Renal cortex interstitium (tissue), 11 donors: ENCODE measurements at regions not wholly inside any gene's neighbourhood (a gene's known extent, or its start where the extent isn't known, plus 50 kb on each side); places are given as distances from the start of the nearest gene placed in this dataset.
"Not testable (repeated sequence)": the region's sequence is repeated elsewhere in the genome, so short reads cannot be mapped to it uniquely, and the experiment has no call there.

ENCODE experiments used
- DNase-seq, 11 donors: peaks; one replicate each; pipeline ENCODE4 v3.0.0-alpha.2; 2013; ENCODE audit warnings: low read depth in 9 of 11, low spot score in 4 of 11; ENCODE audit errors: extremely low read depth in 1 of 11

DNA sequence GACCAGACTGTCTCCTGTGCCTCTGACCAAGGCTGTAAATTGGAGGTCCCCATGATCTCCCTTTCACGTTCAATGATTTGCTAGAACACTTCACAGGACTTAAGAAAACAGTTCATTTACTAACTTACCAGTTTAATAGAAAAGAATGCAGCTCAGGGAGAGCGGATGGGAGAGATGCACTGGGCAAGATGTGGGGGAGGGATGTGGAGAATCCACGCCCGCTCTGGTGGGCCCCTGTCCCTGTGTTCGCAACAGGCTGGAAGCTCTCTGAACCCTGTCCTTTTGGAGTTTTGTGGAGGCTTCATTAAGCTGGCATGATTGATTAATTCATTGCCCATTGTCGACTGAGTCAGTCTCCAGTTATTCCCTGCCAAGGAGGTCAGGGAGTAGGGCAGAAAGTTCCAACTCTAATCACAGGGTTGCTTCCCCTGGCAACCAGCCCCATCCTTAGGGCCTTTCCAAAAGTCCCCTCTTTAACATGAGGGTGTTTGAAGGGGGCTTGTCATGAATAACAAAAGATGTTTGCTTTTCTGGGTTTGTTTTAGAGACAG, 257.1 kb downstream of the ACKR3 start:
- no peak for DNase-seq

DNA sequence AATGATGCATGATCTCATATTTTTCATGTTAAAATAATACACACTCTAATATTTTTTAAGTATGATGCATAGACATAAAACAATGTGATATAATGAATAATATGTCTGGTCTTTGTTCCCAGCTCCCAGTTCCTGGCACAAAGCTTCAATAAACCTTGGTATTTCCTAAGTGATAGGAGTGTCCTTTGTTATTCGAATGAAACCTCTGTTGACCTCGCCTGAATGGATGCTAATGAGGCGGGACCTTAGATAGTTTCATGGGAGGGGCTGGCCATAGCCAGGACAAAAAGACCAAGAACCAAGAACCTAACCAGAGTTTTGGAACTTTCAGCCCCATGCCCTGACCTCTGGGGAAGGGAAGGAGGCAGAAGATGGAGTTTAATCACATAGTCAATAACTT, 257.7 kb upstream of the COPS8 start:
- DNase-seq: no peak

GRCh38 chr2:236828820-236829219, 256.9 kb upstream of the COPS8 start:
- DNase-seq: no peak

GRCh38 chr2:236830926-236831325, 254.8 kb upstream of the COPS8 start:
- no peak for DNase-seq

GRCh38 chr2:236831698-236832097, 254.0 kb upstream of the COPS8 start:
- DNase-seq: no peak

DNA sequence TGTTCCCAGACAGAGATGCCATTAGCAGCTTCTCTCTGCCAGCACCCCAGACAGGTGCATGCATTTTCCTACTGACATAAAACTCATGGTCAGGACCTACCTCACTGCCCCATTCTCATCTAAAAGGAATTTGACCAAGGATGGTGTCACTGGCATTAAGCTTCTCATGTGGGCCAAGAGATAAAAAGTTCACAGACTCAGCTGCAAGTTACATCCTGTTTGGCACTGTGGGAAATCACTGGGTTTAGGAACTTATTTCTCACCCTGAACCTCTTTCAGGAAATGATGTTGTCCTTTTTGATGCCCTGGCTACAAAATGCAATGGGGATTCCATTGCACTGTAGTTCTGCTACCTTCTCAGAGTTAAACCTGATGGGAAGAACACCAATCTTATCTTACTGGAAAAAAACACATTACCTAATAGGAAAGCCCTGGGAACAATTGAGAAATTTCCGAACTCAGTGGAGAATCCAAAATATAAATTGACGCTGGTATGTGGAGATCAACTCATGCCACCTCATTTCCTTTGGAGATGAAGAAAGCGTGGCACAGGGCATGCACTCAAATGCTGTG, 252.1 kb upstream of the COPS8 start:
- no peak for DNase-seq

DNA sequence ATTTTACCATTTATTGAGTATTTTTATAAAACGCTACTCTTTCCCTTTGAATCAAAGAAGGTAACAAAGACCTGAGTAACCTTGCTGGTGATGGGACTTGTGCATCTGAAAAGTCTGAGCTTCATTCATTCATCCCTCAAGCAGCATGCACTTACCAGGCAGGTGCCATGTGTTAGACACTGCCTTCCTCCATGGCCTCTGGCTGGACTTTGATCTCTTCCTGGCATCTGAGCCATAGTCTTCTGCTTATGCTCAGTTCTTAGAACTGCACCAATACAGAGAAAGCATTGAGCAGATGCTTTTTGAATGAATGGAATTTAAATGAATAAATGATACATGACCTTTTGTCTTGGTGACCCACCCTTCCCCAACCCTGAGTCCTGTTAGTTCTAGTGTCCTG, 251.4 kb upstream of the COPS8 start:
- DNase-seq: no peak

- no peak for DNase-seq
Measured at GRCh38 chr2:236835307-236836024, 250.2 kb upstream of the COPS8 start.

- not testable (repeated sequence) for DNase-seq
Measured at GRCh38 chr2:236836028-236836427, 249.7 kb upstream of the COPS8 start.

DNA sequence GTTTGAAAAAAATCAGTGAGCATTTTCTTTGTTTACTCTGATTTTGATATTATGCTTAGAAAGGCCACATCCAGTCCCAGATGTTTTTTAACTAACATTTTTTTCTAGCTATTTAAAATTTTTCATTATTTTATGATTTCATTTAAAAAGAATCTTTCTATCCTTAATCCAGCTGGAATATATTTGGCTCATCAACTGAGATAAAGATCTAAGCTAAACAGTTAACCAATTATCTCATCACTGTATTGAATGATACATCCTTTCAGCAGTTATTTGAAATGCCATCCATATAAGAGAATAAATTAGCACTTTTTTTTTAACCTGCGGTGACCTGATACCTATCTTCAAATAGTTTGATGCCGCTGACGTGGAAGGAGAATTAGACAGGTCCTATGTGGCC, 245.5 kb upstream of the COPS8 start:
- no peak for DNase-seq

DNA sequence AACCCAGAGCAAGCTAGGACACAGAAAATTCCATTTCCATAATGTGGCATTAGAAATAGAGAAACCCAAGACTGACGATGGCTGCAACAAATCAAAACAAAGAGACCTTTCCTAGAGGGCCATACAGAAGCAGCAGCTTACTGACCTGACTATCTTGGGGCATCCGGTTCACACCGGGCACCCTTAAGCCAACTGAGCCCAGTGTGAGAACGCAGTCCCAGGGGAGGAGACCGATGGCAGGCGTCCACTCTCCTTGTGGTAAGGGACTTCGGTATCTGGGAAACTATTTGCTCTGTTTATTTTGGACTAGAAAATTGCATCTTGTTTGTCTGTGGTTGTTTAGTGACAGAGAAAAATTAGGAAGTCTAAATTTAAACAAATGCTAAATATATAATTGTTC, 244.8 kb upstream of the COPS8 start:
- DNase-seq: no peak

DNA sequence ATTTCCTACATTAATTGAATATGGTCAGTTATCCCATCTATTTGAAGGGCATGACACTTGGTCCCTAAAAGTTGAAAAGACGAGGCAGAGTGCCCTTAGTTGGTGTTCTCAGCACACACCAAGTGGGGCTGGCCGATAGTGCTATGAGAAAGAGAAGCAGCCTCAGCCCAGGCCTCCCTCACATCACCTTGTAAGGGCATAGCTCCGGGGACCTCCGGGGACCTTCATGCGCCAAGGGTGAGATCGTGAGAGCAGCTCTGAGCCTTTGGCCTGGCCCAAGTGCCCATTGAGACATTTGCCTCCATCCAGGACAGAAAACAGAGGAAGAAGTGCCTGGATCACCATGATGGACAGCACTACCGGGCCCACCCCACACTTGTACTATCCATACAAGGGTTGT, 244.3 kb upstream of the COPS8 start:
- DNase-seq: no peak

DNA sequence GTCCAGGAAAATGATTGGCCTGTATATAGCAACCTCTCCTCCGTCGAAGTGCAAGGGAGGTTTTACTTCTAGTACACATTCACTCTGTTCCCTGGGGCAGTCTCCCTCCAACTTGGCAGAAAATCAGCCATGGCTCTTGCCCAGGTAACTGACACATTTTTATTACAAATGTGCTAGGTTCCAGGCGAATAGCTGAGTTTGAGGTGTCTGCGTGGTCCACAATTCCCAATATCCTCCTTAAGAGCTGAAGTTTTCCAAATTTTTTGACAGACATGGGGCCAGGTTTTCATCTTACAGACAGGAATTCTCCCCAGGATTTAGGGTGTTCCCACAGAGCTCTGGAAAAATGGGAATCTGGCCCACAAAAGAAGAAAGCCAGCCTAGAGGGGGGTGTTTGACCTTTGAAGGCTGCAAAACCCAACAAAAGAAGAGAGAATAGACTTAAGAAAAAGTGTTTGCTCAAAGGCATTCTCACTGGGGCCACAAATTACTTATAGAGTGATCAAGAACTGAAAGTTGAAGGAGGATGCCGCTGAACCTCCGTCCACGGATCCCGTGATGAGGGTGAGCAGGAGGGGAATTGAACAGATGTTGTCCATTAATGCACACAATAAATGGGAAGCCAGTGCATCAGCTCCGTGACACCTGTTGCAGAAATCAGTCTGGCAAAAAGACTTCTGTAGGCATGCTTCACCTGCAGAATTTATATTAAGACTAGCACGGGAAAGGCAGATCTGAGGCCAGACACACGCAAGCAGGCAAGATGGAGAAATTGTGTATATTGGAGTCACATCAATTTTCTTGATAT, 242.3 kb upstream of the COPS8 start:
- DNase-seq: no peak

- no peak for DNase-seq
Measured at GRCh38 chr2:236844711-236845110, 241.0 kb upstream of the COPS8 start.

DNA sequence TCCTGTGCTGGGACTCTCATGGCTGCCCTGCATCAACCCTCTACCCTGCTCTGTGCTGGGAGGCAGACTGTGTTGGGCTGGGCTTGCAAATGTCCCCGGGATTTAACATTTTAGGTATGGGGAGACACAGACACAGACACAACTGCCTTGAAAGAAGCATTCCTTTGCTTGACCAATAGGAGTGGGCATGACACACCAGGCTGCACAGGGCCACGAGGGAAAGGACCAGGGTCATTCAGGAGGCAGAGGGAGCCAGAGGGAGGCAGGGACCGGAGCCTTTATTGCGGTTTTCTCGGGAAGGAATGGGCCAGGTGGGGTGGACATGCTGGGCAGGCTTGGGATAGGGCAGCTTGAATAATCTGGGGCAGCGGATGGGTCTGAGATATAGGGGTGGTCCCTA, 238.7 kb upstream of the COPS8 start:
- no peak for DNase-seq

DNA sequence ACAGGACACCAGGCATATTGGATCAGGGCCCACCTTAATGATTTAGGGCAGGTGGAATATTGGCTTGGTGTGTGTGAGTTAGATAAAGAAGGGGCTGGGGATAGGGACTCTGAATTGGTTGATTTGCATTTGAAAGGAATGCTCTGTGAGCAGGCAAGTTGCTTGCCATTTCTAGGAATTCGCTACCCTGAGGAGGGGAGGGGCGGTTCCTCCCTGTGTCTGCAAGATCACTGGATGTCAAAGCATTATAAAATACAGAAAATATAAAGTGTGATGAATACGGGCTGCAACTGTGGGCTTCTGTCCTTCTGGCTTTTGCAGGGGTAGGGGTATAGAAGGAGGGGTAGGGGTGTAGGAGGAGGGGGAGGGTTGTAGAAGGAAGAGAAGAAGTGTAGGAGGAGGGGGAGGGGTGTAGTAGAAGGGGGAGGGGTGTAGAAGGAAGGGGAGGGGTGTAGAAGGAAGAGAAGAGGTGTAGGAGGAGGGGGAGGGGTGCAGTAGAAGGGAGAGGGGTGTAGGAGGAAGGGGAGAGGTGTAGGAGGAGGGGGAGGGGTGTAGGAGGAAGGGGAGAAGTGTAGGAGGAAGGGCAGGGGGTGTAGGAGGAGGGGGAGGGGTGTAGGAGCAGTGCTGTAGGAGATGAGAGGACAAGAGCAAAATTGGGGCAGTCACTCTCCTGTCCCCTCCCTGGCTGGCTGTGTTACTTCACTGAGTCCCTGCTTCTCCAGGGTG, 238.0 kb upstream of the COPS8 start:
- no peak for DNase-seq

DNA sequence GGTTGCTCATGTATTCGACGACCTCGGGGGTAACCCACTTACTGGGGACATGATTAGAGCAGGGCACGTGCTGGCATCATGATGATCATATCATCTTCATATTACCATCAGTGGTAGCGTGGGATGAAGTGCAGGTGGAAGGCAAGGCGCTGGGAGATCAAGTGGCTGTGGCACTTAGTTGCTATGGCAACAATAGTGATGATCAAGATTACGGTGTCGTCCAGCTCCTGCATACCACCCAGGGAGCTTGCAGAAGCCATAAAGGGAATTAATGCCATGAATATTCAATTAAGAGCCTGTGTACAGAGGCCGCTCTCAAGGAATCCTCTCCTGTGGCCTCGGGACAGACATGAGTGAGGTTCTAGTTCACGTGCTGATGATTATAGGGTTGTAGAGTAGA, 237.2 kb upstream of the COPS8 start:
- DNase-seq: no peak

- no peak for DNase-seq
Measured at GRCh38 chr2:236849508-236849907, 236.2 kb upstream of the COPS8 start.

- DNase-seq: no peak
Measured at GRCh38 chr2:236849940-236850339, 235.7 kb upstream of the COPS8 start.

GRCh38 chr2:236851187-236851586, 234.5 kb upstream of the COPS8 start:
- no peak for DNase-seq
